GM18517 (cell line): ENCODE measurements at regions not wholly inside any gene's neighbourhood (a gene's known extent, or its start where the extent isn't known, plus 50 kb on each side); places are given as distances from the start of the nearest gene placed in this dataset.
"Not testable (repeated sequence)": the region's sequence is repeated elsewhere in the genome, so short reads cannot be mapped to it uniquely, and the experiment has no call there.

Experiments used
- ATAC-seq: cut with Tn5 transposase; IDR thresholded peaks from one replicate; pipeline ENCODE4 v1.9.1; 2021; ENCODE audit warnings: mild to moderate bottlenecking, moderate library complexity; ENCODE audit not compliant: unreplicated experiment

DNA sequence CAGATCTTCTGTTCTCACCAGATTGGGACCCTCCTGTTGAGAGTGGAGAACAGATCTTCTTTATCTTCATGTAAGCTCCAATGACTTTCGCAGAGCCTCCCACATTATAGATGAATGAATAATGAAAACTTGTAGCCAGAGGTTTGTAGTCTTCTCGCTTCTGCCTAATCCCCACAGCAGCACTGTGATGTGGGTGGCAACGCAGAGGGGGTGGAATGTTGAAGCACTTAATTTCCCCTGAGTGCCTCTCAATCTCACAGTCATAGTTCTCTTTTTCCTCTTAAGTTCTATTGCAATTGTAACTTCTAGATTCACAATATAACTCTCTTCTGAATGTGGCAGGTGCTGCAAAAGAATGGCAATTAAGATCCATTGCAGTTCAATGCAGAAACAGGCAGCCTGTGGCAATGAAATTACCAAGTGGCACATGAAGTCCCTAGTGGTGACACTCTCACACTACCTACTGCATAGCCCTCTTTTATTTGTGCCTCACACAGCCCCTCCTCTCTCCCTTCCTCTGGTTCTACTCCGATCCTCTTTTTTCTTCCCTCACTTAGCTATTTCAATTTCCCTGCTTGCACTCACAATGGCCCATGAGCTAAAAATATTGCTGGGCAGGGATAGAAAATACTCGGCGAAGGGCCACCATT is 281.9 kb downstream of the UBE3D start:
- no peak for ATAC-seq

GRCh38 chr6:82785206-82785605 is 280.4 kb downstream of the UBE3D start:
- no peak for ATAC-seq

- no peak for ATAC-seq
Observed at GRCh38 chr6:82786248-82786647, 279.4 kb downstream of the UBE3D start.

GRCh38 chr6:82795940-82796339 is 269.7 kb downstream of the UBE3D start:
- ATAC-seq, result no peak

DNA sequence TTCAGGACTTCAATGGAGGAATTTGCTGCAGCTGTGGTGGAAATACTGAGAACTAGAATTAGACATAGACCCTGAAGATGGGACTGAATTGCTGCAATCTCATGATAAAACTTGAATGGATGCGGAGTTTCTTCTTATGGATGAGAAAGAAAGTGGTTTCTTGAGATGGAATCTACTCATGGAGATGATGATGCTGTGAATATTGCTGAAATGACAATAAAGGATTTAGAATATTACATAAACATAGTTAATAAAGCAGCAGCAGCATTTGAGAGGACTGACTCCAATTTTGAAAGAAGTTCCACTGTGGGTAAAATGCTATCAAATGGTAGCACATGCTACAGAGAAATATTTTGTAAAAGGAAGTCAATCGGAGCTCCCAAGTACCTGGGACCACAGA is 264.6 kb downstream of the UBE3D start:
- no peak for ATAC-seq

- not testable (repeated sequence) for ATAC-seq
Observed at GRCh38 chr6:82816243-82816642, 249.4 kb downstream of the UBE3D start.

DNA sequence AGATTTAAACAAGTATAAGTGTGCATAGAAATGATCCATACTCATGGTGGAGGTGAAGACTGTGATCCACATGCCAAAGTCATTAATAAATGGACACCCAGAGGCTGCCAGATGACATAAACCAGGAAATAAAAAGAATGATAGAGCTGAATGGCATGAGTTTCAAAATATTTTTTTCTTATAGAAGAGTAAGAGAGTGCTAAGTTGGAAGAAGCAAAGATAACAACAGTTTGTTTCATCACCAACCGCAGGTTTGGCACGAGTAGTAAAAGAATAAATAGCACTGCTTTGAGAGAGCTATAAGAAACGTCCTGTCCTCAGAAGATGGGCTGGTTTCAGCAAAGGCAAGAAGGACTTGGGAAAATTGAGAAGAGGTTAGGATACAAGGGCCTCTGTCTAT is 246.9 kb downstream of the UBE3D start:
- no peak for ATAC-seq

DNA sequence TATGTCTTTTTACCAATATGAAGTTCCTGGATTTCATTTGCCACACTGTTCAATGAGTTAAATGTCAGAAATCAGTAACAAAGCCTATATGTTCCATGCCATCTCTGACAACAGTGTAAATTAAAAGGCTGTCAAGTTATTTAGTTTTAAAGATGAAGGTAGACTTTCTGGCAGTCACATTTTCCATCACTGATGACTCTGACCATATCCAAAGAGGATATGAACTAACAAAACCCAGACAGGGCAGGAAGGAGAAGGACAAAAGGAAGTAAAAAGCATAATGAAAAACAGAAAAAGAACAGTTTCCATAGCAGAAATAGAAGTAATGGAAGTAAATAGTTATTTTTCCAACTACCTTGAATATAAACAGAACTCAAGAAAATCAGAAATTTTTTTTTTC is 242.3 kb downstream of the UBE3D start:
- no peak for ATAC-seq

DNA sequence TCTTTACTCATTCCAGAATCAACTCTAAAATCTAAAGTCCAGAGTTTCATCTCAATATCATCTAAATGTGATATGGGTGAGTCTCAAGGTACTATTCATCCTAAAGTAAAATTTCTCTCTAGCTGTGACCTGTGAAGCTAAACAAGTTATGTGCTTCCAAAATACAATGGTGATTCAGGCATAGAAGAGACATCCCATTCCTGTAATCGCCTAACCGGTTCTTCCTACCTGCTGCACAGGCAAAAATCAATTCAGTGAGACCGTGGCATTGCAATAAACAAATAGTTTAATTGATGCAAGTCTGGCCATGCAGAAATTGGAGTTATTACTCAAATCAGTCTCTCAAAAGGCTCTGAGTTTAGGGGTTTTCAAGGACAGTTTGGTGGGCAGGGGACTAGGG is 232.8 kb downstream of the UBE3D start:
- no peak for ATAC-seq

DNA sequence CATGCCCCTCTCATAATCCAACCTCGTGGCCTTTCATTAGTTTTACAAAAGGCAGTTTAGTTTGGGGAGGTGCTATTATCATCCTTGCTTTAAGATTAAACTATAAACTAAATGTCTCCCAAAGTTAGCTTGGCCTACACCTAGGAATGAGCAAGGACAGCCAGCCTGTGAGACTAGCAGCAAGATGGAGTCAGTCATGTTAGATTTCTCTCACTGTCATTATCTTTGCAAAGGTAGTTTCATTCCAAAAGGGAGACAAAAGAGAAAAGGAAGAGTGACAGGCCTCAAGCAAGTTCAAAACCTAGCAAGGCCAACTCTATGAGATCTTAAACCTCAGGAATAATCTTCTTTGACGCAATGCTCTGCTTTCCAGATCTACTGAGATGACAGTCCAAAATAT is 232.2 kb downstream of the UBE3D start:
- ATAC-seq, result no peak

DNA sequence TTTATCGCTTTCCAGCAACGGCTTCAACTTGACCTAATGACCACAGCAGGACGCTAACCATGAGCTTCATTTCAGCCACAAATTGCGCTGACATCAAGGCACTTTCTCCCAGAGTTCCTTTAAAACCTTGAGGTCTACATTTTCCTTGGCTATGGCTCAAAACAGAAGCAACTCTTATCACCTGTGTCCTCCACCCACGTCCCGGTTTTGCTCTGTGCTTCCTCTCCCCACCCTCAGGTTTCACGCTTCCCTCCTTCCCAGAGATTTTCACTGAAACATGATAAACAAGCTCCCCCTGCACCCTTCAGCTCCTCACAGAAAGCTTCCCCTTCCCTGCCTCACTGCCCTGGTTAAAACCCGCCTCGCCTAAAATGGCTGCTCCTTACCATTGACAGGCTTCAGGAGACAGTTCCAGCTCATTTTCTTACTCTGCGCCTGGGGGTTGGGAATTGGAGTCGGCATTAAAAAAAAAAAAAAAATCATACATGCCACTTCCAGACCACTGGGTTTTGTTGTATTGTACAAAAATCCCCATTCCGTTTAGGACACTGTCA is 229.5 kb downstream of the UBE3D start:
- no peak for ATAC-seq

DNA sequence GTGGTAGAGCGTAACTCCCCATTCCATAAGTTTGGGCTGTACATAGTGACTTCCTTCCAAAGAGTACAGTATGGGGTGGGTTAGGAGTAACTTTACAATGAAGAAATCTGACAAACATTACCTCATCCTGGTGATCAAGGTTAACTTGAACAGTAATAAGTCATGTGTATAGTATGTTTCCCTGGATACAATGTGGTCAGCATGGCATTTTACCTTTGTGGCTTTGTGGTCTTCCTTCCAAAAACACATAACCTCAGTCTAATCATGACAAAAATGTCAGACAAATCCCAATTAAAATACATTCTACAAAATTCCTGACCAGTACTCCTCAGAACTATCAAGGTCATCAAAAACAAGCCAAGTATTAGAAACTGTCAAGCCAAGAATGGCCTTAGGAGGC is 225.1 kb downstream of the UBE3D start:
- no peak for ATAC-seq

GRCh38 chr6:82841309-82841708 is 224.3 kb downstream of the UBE3D start:
- no peak for ATAC-seq
